ENCODE measurements at regions not wholly inside any gene's neighbourhood (a gene's known extent, or its start where the extent isn't known, plus 50 kb on each side); places are given as distances from the start of the nearest gene placed in this dataset.
"Not testable (repeated sequence)": the region's sequence is repeated elsewhere in the genome, so short reads cannot be mapped to it uniquely, and the experiment has no call there.

- Mint-ChIP-seq H3K4me3 (no peak overlapping the region), H3K36me3 (no peaks in the 10 kb centered on the region), H3K4me1 (no peaks in the 10 kb centered on the region), H3K9me3 (no peaks in the 10 kb centered on the region), H3K27ac (no peak overlapping the region), H3K27me3 (no peaks in the 10 kb centered on the region)
- DNase-seq (no peak), ATAC-seq (ENCODE audit: low read depth) (no peak)
- POLR2A ChIA-PET, result no interaction called here
These were observed 218.3 kb upstream of the HAND2 start for GRCh38 chr4:173748353-173748752.

GRCh38 chr4:173747537-173748257 lies 217.7 kb upstream of the HAND2 start:
- ATAC-seq (ENCODE audit: low read depth), result no peak
- no peaks in the 10 kb centered on the region for H3K9me3 Mint-ChIP-seq
- H3K27ac Mint-ChIP-seq, result no peak overlapping the region
- no peaks in the 10 kb centered on the region for H3K36me3 Mint-ChIP-seq
- no peaks in the 10 kb centered on the region for H3K4me1 Mint-ChIP-seq
- POLR2A ChIA-PET, result no interaction called here
- no peak for DNase-seq
- H3K27me3 Mint-ChIP-seq, result no peaks in the 10 kb centered on the region
- H3K4me3 Mint-ChIP-seq, result no peak overlapping the region

GRCh38 chr4:173746424-173746823 lies 216.4 kb upstream of the HAND2 start:
- no peak overlapping the region for H3K4me3 Mint-ChIP-seq
- H3K36me3 Mint-ChIP-seq, result no peaks in the 10 kb centered on the region
- DNase-seq (no peak), ATAC-seq (ENCODE audit: low read depth) (no peak)
- H3K9me3 Mint-ChIP-seq, result no peaks in the 10 kb centered on the region
- no peak overlapping the region for H3K27ac Mint-ChIP-seq
- no peaks in the 10 kb centered on the region for H3K4me1 Mint-ChIP-seq
- POLR2A ChIA-PET, result no interaction called here
- H3K27me3 Mint-ChIP-seq, result no peaks in the 10 kb centered on the region

- Mint-ChIP-seq H3K27me3 (no peaks in the 10 kb centered on the region), H3K36me3 (no peaks in the 10 kb centered on the region), H3K9me3 (no peaks in the 10 kb centered on the region), H3K4me3 (no peak overlapping the region), H3K4me1 (no peaks in the 10 kb centered on the region), H3K27ac (no peak overlapping the region)
- POLR2A ChIA-PET, result no interaction called here
- DNase-seq, result no peak
- no peak for ATAC-seq (ENCODE audit: low read depth)
These were observed 215.7 kb upstream of the HAND2 start for GRCh38 chr4:173745765-173746164.

- ATAC-seq (ENCODE audit: low read depth), result no peak
- POLR2A ChIA-PET, result no interaction called here
- no peak overlapping the region for H3K27ac Mint-ChIP-seq
- no peak for DNase-seq
- H3K4me1 Mint-ChIP-seq, result no peaks in the 10 kb centered on the region
- no peak overlapping the region for H3K4me3 Mint-ChIP-seq
- H3K36me3 Mint-ChIP-seq, result no peaks in the 10 kb centered on the region
- no peaks in the 10 kb centered on the region for H3K9me3 Mint-ChIP-seq
- H3K27me3 Mint-ChIP-seq, result no peaks in the 10 kb centered on the region
These were observed 206.8 kb upstream of the HAND2 start for GRCh38 chr4:173736840-173737239.

GRCh38 chr4:173735585-173735984 lies 205.6 kb upstream of the HAND2 start:
- no peaks in the 10 kb centered on the region for H3K27me3 Mint-ChIP-seq
- H3K27ac Mint-ChIP-seq, result no peak overlapping the region
- POLR2A ChIA-PET, result no interaction called here
- ATAC-seq (ENCODE audit: low read depth), result no peak
- no peaks in the 10 kb centered on the region for H3K36me3 Mint-ChIP-seq
- DNase-seq, result no peak
- H3K4me1 Mint-ChIP-seq, result no peaks in the 10 kb centered on the region
- no peak overlapping the region for H3K4me3 Mint-ChIP-seq
- no peaks in the 10 kb centered on the region for H3K9me3 Mint-ChIP-seq

- H3K27ac Mint-ChIP-seq, result no peak overlapping the region
- no peaks in the 10 kb centered on the region for H3K36me3 Mint-ChIP-seq
- H3K27me3 Mint-ChIP-seq, result no peaks in the 10 kb centered on the region
- POLR2A ChIA-PET, result no interaction called here
- no peaks in the 10 kb centered on the region for H3K9me3 Mint-ChIP-seq
- DNase-seq, result no peak
- H3K4me1 Mint-ChIP-seq, result no peaks in the 10 kb centered on the region
- ATAC-seq (ENCODE audit: low read depth), result no peak
- H3K4me3 Mint-ChIP-seq, result no peak overlapping the region
These were observed 205.0 kb upstream of the HAND2 start for GRCh38 chr4:173735049-173735448.

GRCh38 chr4:173731257-173731656 lies 201.2 kb upstream of the HAND2 start:
- Mint-ChIP-seq H3K27ac (no peak overlapping the region), H3K36me3 (no peaks in the 10 kb centered on the region), H3K4me1 (no peaks in the 10 kb centered on the region), H3K9me3 (peaks cover 5% of the 10 kb centered on the region), H3K4me3 (no peak overlapping the region), H3K27me3 (no peaks in the 10 kb centered on the region)
- DNase-seq (no peak), ATAC-seq (ENCODE audit: low read depth) (no peak)
- POLR2A ChIA-PET, result no interaction called here

GRCh38 chr4:173722075-173722474 lies 192.0 kb upstream of the HAND2 start:
- H3K27me3 Mint-ChIP-seq, result no peaks in the 10 kb centered on the region
- H3K4me1 Mint-ChIP-seq, result no peaks in the 10 kb centered on the region
- ATAC-seq (ENCODE audit: low read depth), result no peak

GRCh38 chr4:173718504-173718903 lies 188.5 kb upstream of the HAND2 start:
- ATAC-seq (ENCODE audit: low read depth), result not testable (repeated sequence)

More at GRCh38 chr4:173722075-173722474, 192.0 kb upstream of the HAND2 start:
- no peak overlapping the region for H3K27ac Mint-ChIP-seq
- no peak for DNase-seq
- POLR2A ChIA-PET, result no interaction called here
- H3K4me3 Mint-ChIP-seq, result no peak overlapping the region
- peaks cover 4% of the 10 kb centered on the region for H3K9me3 Mint-ChIP-seq
- H3K36me3 Mint-ChIP-seq, result no peaks in the 10 kb centered on the region

GRCh38 chr4:173717581-173717980 lies 187.6 kb upstream of the HAND2 start:
- Mint-ChIP-seq H3K27ac (no peak overlapping the region), H3K27me3 (no peaks in the 10 kb centered on the region), H3K9me3 (peaks cover 4% of the 10 kb centered on the region), H3K36me3 (no peaks in the 10 kb centered on the region), H3K4me1 (no peaks in the 10 kb centered on the region), H3K4me3 (no peak overlapping the region)
- ATAC-seq (ENCODE audit: low read depth), result no peak
- POLR2A ChIA-PET, result no interaction called here
- no peak for DNase-seq

More at GRCh38 chr4:173718504-173718903, 188.5 kb upstream of the HAND2 start:
- DNase-seq, H3K27me3 Mint-ChIP-seq, H3K27ac Mint-ChIP-seq, POLR2A ChIA-PET, H3K4me3 Mint-ChIP-seq, H3K4me1 Mint-ChIP-seq, H3K9me3 Mint-ChIP-seq, H3K36me3 Mint-ChIP-seq: not testable (repeated sequence)

- no peaks in the 10 kb centered on the region for H3K27me3 Mint-ChIP-seq
- H3K4me1 Mint-ChIP-seq, result no peaks in the 10 kb centered on the region
- H3K9me3 Mint-ChIP-seq, result peaks cover 4% of the 10 kb centered on the region
- no peak overlapping the region for H3K4me3 Mint-ChIP-seq
- DNase-seq (no peak), ATAC-seq (ENCODE audit: low read depth) (no peak)
- no peak overlapping the region for H3K27ac Mint-ChIP-seq
- H3K36me3 Mint-ChIP-seq, result no peaks in the 10 kb centered on the region
- POLR2A ChIA-PET, result no interaction called here
These were observed 184.4 kb upstream of the HAND2 start for GRCh38 chr4:173714456-173714855.

GRCh38 chr4:173713026-173713425 lies 183.0 kb upstream of the HAND2 start:
- ATAC-seq (ENCODE audit: low read depth) (no peak), DNase-seq (no peak)
- POLR2A ChIA-PET, result no interaction called here
- H3K4me3 Mint-ChIP-seq, result no peak overlapping the region
- H3K36me3 Mint-ChIP-seq, result no peaks in the 10 kb centered on the region
- H3K27me3 Mint-ChIP-seq, result no peaks in the 10 kb centered on the region
- no peak overlapping the region for H3K27ac Mint-ChIP-seq
- peaks cover 4% of the 10 kb centered on the region for H3K9me3 Mint-ChIP-seq
- H3K4me1 Mint-ChIP-seq, result no peaks in the 10 kb centered on the region

- Mint-ChIP-seq H3K4me1 (no peaks in the 10 kb centered on the region), H3K27ac (no peak overlapping the region), H3K9me3 (no peaks in the 10 kb centered on the region), H3K36me3 (no peaks in the 10 kb centered on the region), H3K4me3 (no peak overlapping the region), H3K27me3 (no peaks in the 10 kb centered on the region)
- no peak for ATAC-seq (ENCODE audit: low read depth)
- DNase-seq, result no peak
- POLR2A ChIA-PET, result no interaction called here
These were observed 177.8 kb upstream of the HAND2 start for GRCh38 chr4:173707658-173708419.
